GM21528 (cell line): ENCODE measurements at regions not wholly inside any gene's neighbourhood (a gene's known extent, or its start where the extent isn't known, plus 50 kb on each side); places are given as distances from the start of the nearest gene placed in this dataset.

Source experiments
- ATAC-seq: cut with Tn5 transposase; IDR thresholded peaks from one replicate; pipeline ENCODE4 v1.9.1; 2021; ENCODE audit warnings: mild to moderate bottlenecking, moderate library complexity; ENCODE audit not compliant: unreplicated experiment, low FRiP score

GRCh38 chr7:106774768-106775551 is 90.1 kb upstream of the PIK3CG start:
- no peak for ATAC-seq

- no peak for ATAC-seq
Observed at GRCh38 chr7:106775552-106775936, 89.5 kb upstream of the PIK3CG start.

- no peak for ATAC-seq
Observed at GRCh38 chr7:106775975-106776607, 89.0 kb upstream of the PIK3CG start.

- no peak for ATAC-seq
Observed at GRCh38 chr7:106776618-106777347, 88.3 kb upstream of the PIK3CG start.

GRCh38 chr7:106777674-106778299 is 87.3 kb upstream of the PIK3CG start:
- ATAC-seq = no peak

- no peak for ATAC-seq
Observed at GRCh38 chr7:106778656-106779250, 86.3 kb upstream of the PIK3CG start.

GRCh38 chr7:106779877-106780276 is 85.2 kb upstream of the PIK3CG start:
- ATAC-seq = no peak

- no peak for ATAC-seq
Observed at GRCh38 chr7:106781007-106781406, 84.1 kb upstream of the PIK3CG start.

GRCh38 chr7:106781828-106782544 is 83.1 kb upstream of the PIK3CG start:
- no peak for ATAC-seq

- ATAC-seq = no peak
Observed at GRCh38 chr7:106783286-106783685, 81.8 kb upstream of the PIK3CG start.

- no peak for ATAC-seq
Observed at GRCh38 chr7:106788637-106789036, 76.4 kb upstream of the PIK3CG start.

GRCh38 chr7:106791526-106791925 is 73.6 kb upstream of the PIK3CG start:
- ATAC-seq = no peak

GRCh38 chr7:106792233-106792926 is 72.7 kb upstream of the PIK3CG start:
- ATAC-seq = no peak

GRCh38 chr7:106793015-106793975 is 71.8 kb upstream of the PIK3CG start:
- no peak for ATAC-seq

- ATAC-seq = no peak
Observed at GRCh38 chr7:106794276-106795083, 70.6 kb upstream of the PIK3CG start.

- no peak for ATAC-seq
Observed at GRCh38 chr7:106795084-106795876, 69.8 kb upstream of the PIK3CG start.

- no peak for ATAC-seq
Observed at GRCh38 chr7:106795877-106796231, 69.2 kb upstream of the PIK3CG start.
